ENCODE measurements at regions not wholly inside any gene's neighbourhood (a gene's known extent, or its start where the extent isn't known, plus 50 kb on each side); places are given as distances from the start of the nearest gene placed in this dataset.

GRCh38 chr13:58247080-58247479 is 615.5 kb downstream of the PCDH17 start:
- no peak for TF ChIP-seq PATZ1 (CRISPR knock-in tag; IDR thresholded peaks at IDR 0.05; ENCODE audit: borderline replicate concordance)
- no peak for TF ChIP-seq TOX (CRISPR knock-in tag; IDR thresholded peaks at IDR 0.05; ENCODE audit: borderline replicate concordance)
- no peak for TF ChIP-seq ISL1 (CRISPR knock-in tag; IDR thresholded peaks at IDR 0.05)
- no peak for TF ChIP-seq ARNTL (CRISPR knock-in tag; IDR thresholded peaks at IDR 0.05; ENCODE audit: borderline replicate concordance, low read depth)
- TF ChIP-seq, protein P1, sequence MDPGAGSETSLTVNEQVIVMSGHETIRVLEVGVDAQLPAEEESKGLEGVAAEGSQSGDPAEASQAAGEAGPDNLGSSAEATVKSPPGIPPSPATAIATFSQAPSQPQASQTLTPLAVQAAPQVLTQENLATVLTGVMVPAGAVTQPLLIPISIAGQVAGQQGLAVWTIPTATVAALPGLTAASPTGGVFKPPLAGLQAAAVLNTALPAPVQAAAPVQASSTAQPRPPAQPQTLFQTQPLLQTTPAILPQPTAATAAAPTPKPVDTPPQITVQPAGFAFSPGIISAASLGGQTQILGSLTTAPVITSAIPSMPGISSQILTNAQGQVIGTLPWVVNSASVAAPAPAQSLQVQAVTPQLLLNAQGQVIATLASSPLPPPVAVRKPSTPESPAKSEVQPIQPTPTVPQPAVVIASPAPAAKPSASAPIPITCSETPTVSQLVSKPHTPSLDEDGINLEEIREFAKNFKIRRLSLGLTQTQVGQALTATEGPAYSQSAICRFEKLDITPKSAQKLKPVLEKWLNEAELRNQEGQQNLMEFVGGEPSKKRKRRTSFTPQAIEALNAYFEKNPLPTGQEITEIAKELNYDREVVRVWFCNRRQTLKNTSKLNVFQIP (CRISPR knock-in tag; IDR thresholded peaks at IDR 0.05; ENCODE audit: borderline replicate concordance, low read depth): no peak
- no peak for TF ChIP-seq TCF4 (CRISPR knock-in tag; IDR thresholded peaks at IDR 0.05; ENCODE audit: borderline replicate concordance)
- no peak for TF ChIP-seq ZFP3 (CRISPR knock-in tag; IDR thresholded peaks at IDR 0.05)
- TF ChIP-seq CSRNP3 (CRISPR knock-in tag; IDR thresholded peaks at IDR 0.05): no peak
- no peak for TF ChIP-seq ZNF8 (CRISPR knock-in tag; IDR thresholded peaks at IDR 0.05)
- TF ChIP-seq, protein P2, sequence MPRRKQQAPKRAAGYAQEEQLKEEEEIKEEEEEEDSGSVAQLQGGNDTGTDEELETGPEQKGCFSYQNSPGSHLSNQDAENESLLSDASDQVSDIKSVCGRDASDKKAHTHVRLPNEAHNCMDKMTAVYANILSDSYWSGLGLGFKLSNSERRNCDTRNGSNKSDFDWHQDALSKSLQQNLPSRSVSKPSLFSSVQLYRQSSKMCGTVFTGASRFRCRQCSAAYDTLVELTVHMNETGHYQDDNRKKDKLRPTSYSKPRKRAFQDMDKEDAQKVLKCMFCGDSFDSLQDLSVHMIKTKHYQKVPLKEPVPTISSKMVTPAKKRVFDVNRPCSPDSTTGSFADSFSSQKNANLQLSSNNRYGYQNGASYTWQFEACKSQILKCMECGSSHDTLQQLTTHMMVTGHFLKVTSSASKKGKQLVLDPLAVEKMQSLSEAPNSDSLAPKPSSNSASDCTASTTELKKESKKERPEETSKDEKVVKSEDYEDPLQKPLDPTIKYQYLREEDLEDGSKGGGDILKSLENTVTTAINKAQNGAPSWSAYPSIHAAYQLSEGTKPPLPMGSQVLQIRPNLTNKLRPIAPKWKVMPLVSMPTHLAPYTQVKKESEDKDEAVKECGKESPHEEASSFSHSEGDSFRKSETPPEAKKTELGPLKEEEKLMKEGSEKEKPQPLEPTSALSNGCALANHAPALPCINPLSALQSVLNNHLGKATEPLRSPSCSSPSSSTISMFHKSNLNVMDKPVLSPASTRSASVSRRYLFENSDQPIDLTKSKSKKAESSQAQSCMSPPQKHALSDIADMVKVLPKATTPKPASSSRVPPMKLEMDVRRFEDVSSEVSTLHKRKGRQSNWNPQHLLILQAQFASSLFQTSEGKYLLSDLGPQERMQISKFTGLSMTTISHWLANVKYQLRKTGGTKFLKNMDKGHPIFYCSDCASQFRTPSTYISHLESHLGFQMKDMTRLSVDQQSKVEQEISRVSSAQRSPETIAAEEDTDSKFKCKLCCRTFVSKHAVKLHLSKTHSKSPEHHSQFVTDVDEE (CRISPR knock-in tag; IDR thresholded peaks at IDR 0.05): no peak
- no peak for TF ChIP-seq ZC3H10 (CRISPR knock-in tag; IDR thresholded peaks at IDR 0.05)
- TF ChIP-seq ZNF565 (CRISPR knock-in tag; conservative IDR thresholded peaks at IDR 0.05; ENCODE audit: low read depth): no peak
- TF ChIP-seq ZNF70 (CRISPR knock-in tag; IDR thresholded peaks at IDR 0.05): no peak
- no peak for ATAC-seq

- no peak for ATAC-seq
- TF ChIP-seq PPARA (CRISPR knock-in tag; IDR thresholded peaks at IDR 0.05; ENCODE audit: borderline replicate concordance): no peak
- no peak for TF ChIP-seq ZFP30 (CRISPR knock-in tag; IDR thresholded peaks at IDR 0.05)
- no peak for TF ChIP-seq ZC3H10 (CRISPR knock-in tag; IDR thresholded peaks at IDR 0.05)
- TF ChIP-seq TOX (CRISPR knock-in tag; IDR thresholded peaks at IDR 0.05; ENCODE audit: borderline replicate concordance): no peak
Observed at GRCh38 chr13:58254943-58255342, 623.4 kb downstream of the PCDH17 start.

- TF ChIP-seq, protein P3, sequence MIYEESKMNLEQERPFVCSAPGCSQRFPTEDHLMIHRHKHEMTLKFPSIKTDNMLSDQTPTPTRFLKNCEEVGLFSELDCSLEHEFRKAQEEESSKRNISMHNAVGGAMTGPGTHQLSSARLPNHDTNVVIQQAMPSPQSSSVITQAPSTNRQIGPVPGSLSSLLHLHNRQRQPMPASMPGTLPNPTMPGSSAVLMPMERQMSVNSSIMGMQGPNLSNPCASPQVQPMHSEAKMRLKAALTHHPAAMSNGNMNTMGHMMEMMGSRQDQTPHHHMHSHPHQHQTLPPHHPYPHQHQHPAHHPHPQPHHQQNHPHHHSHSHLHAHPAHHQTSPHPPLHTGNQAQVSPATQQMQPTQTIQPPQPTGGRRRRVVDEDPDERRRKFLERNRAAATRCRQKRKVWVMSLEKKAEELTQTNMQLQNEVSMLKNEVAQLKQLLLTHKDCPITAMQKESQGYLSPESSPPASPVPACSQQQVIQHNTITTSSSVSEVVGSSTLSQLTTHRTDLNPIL (CRISPR knock-in tag; IDR thresholded peaks at IDR 0.05; ENCODE audit: low read depth): no peak
- TF ChIP-seq ZNF8 (CRISPR knock-in tag; IDR thresholded peaks at IDR 0.05): no peak
- TF ChIP-seq ZNF565 (CRISPR knock-in tag; conservative IDR thresholded peaks at IDR 0.05; ENCODE audit: low read depth): no peak
- TF ChIP-seq PATZ1 (CRISPR knock-in tag; IDR thresholded peaks at IDR 0.05; ENCODE audit: borderline replicate concordance): no peak
- TF ChIP-seq, protein P1 (CRISPR knock-in tag; IDR thresholded peaks at IDR 0.05; ENCODE audit: borderline replicate concordance, low read depth): no peak
- no peak for TF ChIP-seq OSR1 (CRISPR knock-in tag; IDR thresholded peaks at IDR 0.05)
- TF ChIP-seq ZFP30 (CRISPR knock-in tag; IDR thresholded peaks at IDR 0.05): no peak
- no peak for TF ChIP-seq ZFP3 (CRISPR knock-in tag; IDR thresholded peaks at IDR 0.05)
- ATAC-seq: no peak
Observed at GRCh38 chr13:58266271-58266670, 634.7 kb downstream of the PCDH17 start.

All from SK-N-SH treated with all-trans-retinoic acid at 6 μM for 48 hours (cell line).